ENCODE measurements at regions not wholly inside any gene's neighbourhood (a gene's known extent, or its start where the extent isn't known, plus 50 kb on each side); places are given as distances from the start of the nearest gene placed in this dataset.
"Not testable (repeated sequence)": the region's sequence is repeated elsewhere in the genome, so short reads cannot be mapped to it uniquely, and the experiment has no call there.

GRCh38 chr11:71091506-71092265 lies 160.7 kb downstream of the SHANK2 start:
- DNase-seq, result no peak
- in situ Hi-C loops (cut with HindIII; ENCODE audit: low pct_ligation_motif_present, low pct_unique_long_range_greater_than_20kb, low sequenced_read_pairs), result no loop called here

- no peak for DNase-seq
- in situ Hi-C loops (cut with HindIII; ENCODE audit: low pct_ligation_motif_present, low pct_unique_long_range_greater_than_20kb, low sequenced_read_pairs), result no loop called here
These were observed 162.8 kb downstream of the SHANK2 start for GRCh38 chr11:71089571-71089970.

GRCh38 chr11:71088314-71089215 lies 163.8 kb downstream of the SHANK2 start:
- in situ Hi-C loops (cut with HindIII; ENCODE audit: low pct_ligation_motif_present, low pct_unique_long_range_greater_than_20kb, low sequenced_read_pairs); DNase-seq: not testable (repeated sequence)

- in situ Hi-C loops (cut with HindIII; ENCODE audit: low pct_ligation_motif_present, low pct_unique_long_range_greater_than_20kb, low sequenced_read_pairs), result no loop called here
- peak; percentile 13 for DNase-seq
These were observed 165.6 kb downstream of the SHANK2 start for GRCh38 chr11:71086687-71087258.

GRCh38 chr11:71084306-71085012 lies 167.9 kb downstream of the SHANK2 start:
- in situ Hi-C loops (cut with HindIII; ENCODE audit: low pct_ligation_motif_present, low pct_unique_long_range_greater_than_20kb, low sequenced_read_pairs), result no loop called here
- no peak for DNase-seq

- no peak for DNase-seq
- in situ Hi-C loops (cut with HindIII; ENCODE audit: low pct_ligation_motif_present, low pct_unique_long_range_greater_than_20kb, low sequenced_read_pairs), result no loop called here
These were observed 169.3 kb downstream of the SHANK2 start for GRCh38 chr11:71083105-71083504.

GRCh38 chr11:71082454-71082853 lies 169.9 kb downstream of the SHANK2 start:
- in situ Hi-C loops (cut with HindIII; ENCODE audit: low pct_ligation_motif_present, low pct_unique_long_range_greater_than_20kb, low sequenced_read_pairs), result no loop called here
- DNase-seq, result no peak

- no peak for DNase-seq
- in situ Hi-C loops (cut with HindIII; ENCODE audit: low pct_ligation_motif_present, low pct_unique_long_range_greater_than_20kb, low sequenced_read_pairs), result no loop called here
These were observed 170.6 kb downstream of the SHANK2 start for GRCh38 chr11:71081704-71082230.

- peak; percentile 70 for DNase-seq
- in situ Hi-C loops (cut with HindIII; ENCODE audit: low pct_ligation_motif_present, low pct_unique_long_range_greater_than_20kb, low sequenced_read_pairs), result no loop called here
These were observed 171.9 kb downstream of the SHANK2 start for GRCh38 chr11:71080239-71081097.

GRCh38 chr11:71079795-71080194 lies 172.6 kb downstream of the SHANK2 start:
- in situ Hi-C loops (cut with HindIII; ENCODE audit: low pct_ligation_motif_present, low pct_unique_long_range_greater_than_20kb, low sequenced_read_pairs), result no loop called here
- DNase-seq, result no peak

GRCh38 chr11:71078482-71078881 lies 173.9 kb downstream of the SHANK2 start:
- peak; percentile 23 for DNase-seq

GRCh38 chr11:71076525-71077304 lies 175.7 kb downstream of the SHANK2 start:
- no peak for DNase-seq
- in situ Hi-C loops (cut with HindIII; ENCODE audit: low pct_ligation_motif_present, low pct_unique_long_range_greater_than_20kb, low sequenced_read_pairs), result no loop called here

More at GRCh38 chr11:71078482-71078881, 173.9 kb downstream of the SHANK2 start:
- in situ Hi-C loops (cut with HindIII; ENCODE audit: low pct_ligation_motif_present, low pct_unique_long_range_greater_than_20kb, low sequenced_read_pairs), result no loop called here

- in situ Hi-C loops (cut with HindIII; ENCODE audit: low pct_ligation_motif_present, low pct_unique_long_range_greater_than_20kb, low sequenced_read_pairs), result no loop called here
- peak; percentile 19 for DNase-seq
These were observed 176.4 kb downstream of the SHANK2 start for GRCh38 chr11:71075871-71076420.

- in situ Hi-C loops (cut with HindIII; ENCODE audit: low pct_ligation_motif_present, low pct_unique_long_range_greater_than_20kb, low sequenced_read_pairs), result no loop called here
- no peak for DNase-seq
These were observed 177.2 kb downstream of the SHANK2 start for GRCh38 chr11:71075116-71075720.

- in situ Hi-C loops (cut with HindIII; ENCODE audit: low pct_ligation_motif_present, low pct_unique_long_range_greater_than_20kb, low sequenced_read_pairs), result no loop called here
- DNase-seq, result no peak
These were observed 180.5 kb downstream of the SHANK2 start for GRCh38 chr11:71071736-71072509.

Data from ACHN (cell line).